AG09319 (cell line): ENCODE measurements at regions not wholly inside any gene's neighbourhood (a gene's known extent, or its start where the extent isn't known, plus 50 kb on each side); places are given as distances from the start of the nearest gene placed in this dataset.
"Not testable (repeated sequence)": the region's sequence is repeated elsewhere in the genome, so short reads cannot be mapped to it uniquely, and the experiment has no call there.

ENCODE experiments used
- DNase-seq: peaks from one replicate; pipeline ENCODE4 v3.0.0-alpha.2; 2010; ENCODE audit warnings: low read depth; ENCODE audit errors: extremely low read depth
- TF ChIP-seq, protein P1 (sequence below): IDR thresholded peaks from 2 replicates; pipeline ENCODE4 v1.5.1; 2011; ENCODE audit warnings: low read depth, mild to moderate bottlenecking, inconsistent platforms, low read length, moderate library complexity

DNA sequence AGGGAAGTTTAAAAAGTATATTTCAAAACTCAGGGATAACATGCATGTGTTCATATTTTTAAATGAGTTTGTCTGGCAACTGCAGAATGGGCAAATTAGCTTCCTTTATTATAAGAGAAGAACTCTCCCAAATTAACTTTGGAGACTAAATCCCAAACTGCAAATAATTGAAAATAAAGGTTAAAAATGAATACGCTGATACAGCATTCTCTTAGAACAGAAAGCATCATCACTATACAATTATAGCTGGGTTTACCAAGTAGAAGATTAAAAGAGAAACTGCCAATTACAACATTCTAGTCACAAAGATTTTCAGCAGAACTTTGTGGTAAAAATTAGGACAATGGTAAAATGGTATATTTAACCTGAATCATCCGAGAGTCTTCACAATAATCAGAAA is 73.3 kb downstream of the OLFM4 start:
- DNase-seq = no peak
- TF ChIP-seq, protein P1, sequence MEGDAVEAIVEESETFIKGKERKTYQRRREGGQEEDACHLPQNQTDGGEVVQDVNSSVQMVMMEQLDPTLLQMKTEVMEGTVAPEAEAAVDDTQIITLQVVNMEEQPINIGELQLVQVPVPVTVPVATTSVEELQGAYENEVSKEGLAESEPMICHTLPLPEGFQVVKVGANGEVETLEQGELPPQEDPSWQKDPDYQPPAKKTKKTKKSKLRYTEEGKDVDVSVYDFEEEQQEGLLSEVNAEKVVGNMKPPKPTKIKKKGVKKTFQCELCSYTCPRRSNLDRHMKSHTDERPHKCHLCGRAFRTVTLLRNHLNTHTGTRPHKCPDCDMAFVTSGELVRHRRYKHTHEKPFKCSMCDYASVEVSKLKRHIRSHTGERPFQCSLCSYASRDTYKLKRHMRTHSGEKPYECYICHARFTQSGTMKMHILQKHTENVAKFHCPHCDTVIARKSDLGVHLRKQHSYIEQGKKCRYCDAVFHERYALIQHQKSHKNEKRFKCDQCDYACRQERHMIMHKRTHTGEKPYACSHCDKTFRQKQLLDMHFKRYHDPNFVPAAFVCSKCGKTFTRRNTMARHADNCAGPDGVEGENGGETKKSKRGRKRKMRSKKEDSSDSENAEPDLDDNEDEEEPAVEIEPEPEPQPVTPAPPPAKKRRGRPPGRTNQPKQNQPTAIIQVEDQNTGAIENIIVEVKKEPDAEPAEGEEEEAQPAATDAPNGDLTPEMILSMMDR = no peak

DNA sequence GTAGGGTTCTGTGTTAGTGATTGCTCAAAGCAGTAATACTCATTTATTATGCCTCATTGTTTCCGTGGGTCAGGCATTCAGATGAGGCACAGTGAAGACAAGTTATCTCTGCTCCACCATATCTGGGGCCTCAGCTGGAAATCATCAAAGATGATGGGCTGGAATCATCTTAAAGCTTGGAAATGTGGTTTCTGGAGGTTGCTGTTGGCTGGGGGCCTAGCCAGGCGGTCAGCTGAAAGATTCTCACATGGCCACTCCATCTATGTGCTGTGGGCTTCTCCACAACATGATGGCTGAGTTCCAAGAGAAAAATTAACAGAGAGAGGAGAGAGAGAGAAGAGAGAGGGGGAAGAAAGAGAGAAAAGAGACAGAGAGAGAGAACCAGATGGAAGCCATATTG is 75.5 kb downstream of the OLFM4 start:
- TF ChIP-seq, protein P1 = no peak
- DNase-seq = no peak

DNA sequence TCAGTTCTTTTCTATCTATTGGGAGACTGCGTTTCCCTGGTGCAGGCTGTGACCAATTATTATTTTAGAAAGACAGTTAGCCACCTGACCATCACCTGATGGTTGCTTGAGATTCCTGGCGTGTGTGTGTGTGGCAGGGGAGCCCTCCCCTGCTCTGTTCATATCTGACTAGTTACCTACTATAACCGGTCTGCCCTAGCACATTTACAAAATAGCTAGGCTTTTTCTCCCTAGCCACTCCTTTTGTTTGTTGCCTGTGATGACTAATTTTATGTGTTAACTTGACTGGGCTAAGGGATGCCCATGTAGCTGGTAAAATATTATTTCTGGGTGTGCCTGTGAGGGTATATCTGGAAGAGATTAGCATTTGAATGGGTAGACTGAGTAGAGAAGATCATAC is 76.9 kb downstream of the OLFM4 start:
- no peak for DNase-seq
- TF ChIP-seq, protein P1 = no peak

DNA sequence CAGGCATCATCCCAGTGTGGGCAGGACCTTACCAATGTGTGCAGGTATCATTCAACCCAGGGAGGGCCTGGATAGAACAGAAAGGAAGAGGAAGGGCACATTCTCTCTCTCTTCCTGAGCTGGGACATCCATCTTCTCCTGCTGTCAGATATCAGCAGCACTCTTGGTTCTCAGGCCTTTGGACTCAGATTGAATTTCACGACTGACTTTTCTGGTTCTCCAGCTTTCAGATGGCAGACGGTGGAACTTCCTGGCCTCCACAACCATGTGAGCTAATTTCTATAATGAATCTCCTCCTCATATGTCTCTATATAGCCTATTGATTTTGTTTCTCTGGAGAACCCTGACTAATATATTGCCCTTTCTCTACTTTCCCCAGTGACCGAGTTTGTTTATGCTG is 77.3 kb downstream of the OLFM4 start:
- DNase-seq = no peak
- TF ChIP-seq, protein P1 = no peak

DNA sequence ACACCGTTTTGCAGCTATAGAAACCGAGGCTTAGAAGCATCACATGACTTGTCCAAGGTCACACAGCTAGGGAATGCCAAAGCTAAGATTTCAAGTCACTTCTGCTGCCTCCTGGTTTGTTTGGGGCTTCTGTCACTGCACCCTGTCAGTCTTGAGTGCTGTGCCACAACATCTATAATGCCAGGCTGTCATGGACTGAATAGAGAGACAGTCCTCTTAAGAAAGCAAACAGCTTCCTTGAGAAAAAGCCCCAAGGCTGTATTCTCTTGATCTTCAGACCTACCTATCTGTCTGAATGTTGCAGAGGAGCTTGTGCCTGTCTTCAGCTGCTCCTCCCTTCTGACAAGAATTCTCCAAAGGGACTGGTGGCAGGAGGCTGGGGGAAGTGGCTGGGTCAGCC is 81.6 kb downstream of the OLFM4 start:
- TF ChIP-seq, protein P1 = no peak
- no peak for DNase-seq

DNA sequence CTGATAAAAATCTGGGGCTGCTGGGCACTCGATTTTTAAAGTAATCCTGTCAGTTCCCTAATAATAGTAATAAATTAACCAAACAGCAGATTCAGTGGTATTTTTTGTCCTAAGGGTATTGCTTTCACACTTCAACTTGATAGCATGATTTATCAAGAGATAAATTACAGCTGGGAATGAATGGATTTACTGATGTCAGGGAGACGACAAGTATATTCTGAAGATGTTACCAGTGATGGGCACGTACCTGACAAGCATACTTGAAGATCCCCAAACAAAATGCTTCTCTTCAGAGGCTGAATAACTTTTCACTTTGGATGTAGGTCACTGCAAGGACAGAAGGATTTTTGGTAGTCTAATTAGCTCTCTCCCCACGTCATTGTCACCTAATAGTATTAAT is 82.0 kb downstream of the OLFM4 start:
- TF ChIP-seq, protein P1 = no peak
- no peak for DNase-seq

DNA sequence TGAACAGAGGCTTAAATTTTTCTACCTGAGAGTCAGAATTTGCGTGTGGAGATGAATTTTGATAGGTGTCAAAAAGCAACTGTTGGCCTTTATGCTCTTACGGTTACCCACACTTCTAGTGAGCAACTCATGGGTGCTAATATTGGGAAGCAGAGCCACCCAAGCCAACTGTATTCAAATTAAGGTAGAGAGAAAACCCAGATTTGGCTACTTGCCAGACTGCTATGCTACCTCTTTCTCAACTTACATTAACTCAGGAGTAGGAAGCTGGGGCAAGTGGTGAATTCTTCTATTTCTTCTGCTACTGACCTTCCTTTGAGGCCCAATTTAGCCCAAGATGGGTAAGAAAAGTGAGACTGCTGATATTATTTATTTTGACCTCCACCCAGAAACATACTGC is 83.9 kb downstream of the OLFM4 start:
- DNase-seq = no peak
- TF ChIP-seq, protein P1 = no peak

DNA sequence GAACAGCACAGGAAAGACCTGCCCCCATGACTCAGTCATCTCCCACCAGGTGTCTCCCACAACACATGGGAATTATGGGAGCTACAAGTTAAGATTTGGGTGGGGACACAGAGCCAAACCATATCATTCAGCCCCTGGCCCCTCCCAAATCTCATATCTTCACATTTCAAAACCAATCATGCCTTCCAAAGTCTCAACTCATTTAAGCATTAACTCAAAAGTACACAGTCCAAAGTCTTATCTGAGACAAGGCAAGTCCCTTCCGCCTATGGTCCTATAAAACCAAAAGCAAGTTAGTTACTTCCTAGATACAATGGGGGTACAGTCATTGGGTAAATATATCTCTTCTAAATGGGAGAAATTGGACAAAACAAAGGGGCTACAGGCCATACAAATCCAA is 88.4 kb downstream of the OLFM4 start:
- not testable (repeated sequence) for DNase-seq
